ENCODE measurements at regions not wholly inside any gene's neighbourhood (a gene's known extent, or its start where the extent isn't known, plus 50 kb on each side); places are given as distances from the start of the nearest gene placed in this dataset.

- TF ChIP-seq, protein P1, sequence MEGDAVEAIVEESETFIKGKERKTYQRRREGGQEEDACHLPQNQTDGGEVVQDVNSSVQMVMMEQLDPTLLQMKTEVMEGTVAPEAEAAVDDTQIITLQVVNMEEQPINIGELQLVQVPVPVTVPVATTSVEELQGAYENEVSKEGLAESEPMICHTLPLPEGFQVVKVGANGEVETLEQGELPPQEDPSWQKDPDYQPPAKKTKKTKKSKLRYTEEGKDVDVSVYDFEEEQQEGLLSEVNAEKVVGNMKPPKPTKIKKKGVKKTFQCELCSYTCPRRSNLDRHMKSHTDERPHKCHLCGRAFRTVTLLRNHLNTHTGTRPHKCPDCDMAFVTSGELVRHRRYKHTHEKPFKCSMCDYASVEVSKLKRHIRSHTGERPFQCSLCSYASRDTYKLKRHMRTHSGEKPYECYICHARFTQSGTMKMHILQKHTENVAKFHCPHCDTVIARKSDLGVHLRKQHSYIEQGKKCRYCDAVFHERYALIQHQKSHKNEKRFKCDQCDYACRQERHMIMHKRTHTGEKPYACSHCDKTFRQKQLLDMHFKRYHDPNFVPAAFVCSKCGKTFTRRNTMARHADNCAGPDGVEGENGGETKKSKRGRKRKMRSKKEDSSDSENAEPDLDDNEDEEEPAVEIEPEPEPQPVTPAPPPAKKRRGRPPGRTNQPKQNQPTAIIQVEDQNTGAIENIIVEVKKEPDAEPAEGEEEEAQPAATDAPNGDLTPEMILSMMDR (IDR thresholded peaks at IDR 0.05; ENCODE audit: insufficient read depth, low read length, severe bottlenecking), result no peak
- FAIRE-seq, result no peak
- H3K36me3 ChIP-seq (ENCODE audit: control insufficient read depth, insufficient read depth, low read length), result no peaks in the 10 kb centered on the region
- no peaks in the 10 kb centered on the region for H3K27me3 ChIP-seq (ENCODE audit: control insufficient read depth, insufficient read depth, low read length)
- DNase-seq (ENCODE audit: low read depth), result no peak
- no peak overlapping the region for H3K4me3 ChIP-seq (ENCODE audit: low read depth, low read length)
Measured at GRCh38 chr1:90591355-90591969, 125.6 kb downstream of the BARHL2 start.

DNA sequence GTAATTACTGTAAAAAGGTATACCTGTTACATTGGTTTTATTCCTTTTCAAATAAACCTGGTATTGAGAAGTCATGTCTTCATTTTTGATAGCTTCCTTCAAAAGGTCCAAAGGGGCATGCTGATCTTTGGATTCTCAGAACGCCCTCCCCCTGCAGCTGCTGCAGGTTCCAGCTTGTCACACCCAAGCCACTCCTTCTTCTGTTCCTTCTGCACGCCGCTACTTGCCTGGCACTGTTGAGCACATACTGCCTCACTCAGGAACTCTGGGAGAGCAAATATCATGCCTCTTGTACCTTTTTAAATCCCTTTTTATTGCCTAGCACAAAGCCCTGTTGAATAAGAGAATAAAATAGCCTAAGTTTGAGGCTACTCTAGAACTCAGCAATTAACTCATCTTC, 136.9 kb downstream of the BARHL2 start:
- TF ChIP-seq, protein P1 (IDR thresholded peaks at IDR 0.05; ENCODE audit: insufficient read depth, low read length, severe bottlenecking), result no peak
- no peak overlapping the region for H3K4me3 ChIP-seq (ENCODE audit: low read depth, low read length)
- no peaks in the 10 kb centered on the region for H3K27me3 ChIP-seq (ENCODE audit: control insufficient read depth, insufficient read depth, low read length)
- DNase-seq (ENCODE audit: low read depth), result peak; percentile 82
- FAIRE-seq, result no peak
- H3K36me3 ChIP-seq (ENCODE audit: control insufficient read depth, insufficient read depth, low read length), result no peaks in the 10 kb centered on the region

DNA sequence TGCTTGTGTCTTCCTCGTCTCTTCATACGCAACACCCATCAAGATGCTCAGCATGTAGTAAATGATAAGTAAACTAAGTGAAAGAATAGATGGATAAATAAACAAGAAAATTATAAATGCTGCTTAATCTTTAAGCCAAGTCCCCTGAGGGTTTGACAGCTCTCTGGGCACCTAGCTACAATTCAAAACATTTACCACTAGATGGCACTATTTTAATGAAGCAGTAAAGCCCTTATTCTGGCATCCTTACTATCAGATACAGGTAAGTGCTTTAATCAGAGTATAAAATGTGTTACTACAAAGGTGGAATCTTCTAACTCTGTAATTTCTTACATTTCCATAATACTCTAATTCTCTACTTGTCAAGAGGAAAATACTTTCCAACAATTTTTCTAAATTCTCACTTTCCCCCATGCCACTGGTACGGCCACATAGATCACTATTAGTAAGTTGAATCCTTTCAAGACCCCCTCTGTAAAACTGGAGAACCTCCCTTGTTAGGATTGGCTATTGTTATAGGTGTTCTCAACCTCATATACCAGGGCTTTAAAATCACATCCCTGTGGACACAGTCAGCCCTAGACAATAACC, 137.8 kb downstream of the BARHL2 start:
- H3K27me3 ChIP-seq (ENCODE audit: control insufficient read depth, insufficient read depth, low read length), result no peaks in the 10 kb centered on the region
- H3K36me3 ChIP-seq (ENCODE audit: control insufficient read depth, insufficient read depth, low read length), result no peaks in the 10 kb centered on the region
- H3K4me3 ChIP-seq (ENCODE audit: low read depth, low read length), result no peak overlapping the region
- TF ChIP-seq, protein P1 (IDR thresholded peaks at IDR 0.05; ENCODE audit: insufficient read depth, low read length, severe bottlenecking), result peak; percentile 37
- DNase-seq (ENCODE audit: low read depth), result peak; percentile 64
- FAIRE-seq, result no peak

GRCh38 chr1:90574692-90575370, 142.3 kb downstream of the BARHL2 start:
- no peak for DNase-seq (ENCODE audit: low read depth)

DNA sequence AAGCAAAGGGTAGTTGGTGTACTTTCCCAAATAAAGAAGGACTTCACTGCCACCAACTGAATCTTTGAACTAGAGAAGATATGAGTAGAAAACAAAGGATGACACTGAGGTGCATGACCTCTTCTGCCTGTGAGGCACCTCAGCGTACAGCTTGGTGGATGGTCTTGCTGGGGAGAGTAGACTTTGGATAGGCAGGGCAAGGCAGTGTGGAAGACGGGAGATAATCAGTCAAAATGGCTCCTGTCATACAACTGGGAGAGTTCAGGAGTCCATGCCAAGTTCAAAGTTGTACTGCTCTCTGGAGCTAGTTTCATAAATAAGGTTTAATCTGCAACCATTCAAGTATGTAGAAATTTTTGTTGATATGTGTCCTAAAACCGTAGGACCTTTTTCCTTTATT, 143.4 kb downstream of the BARHL2 start:
- no peak for FAIRE-seq

More at GRCh38 chr1:90574692-90575370, 142.3 kb downstream of the BARHL2 start:
- H3K27me3 ChIP-seq (ENCODE audit: control insufficient read depth, insufficient read depth, low read length), result no peaks in the 10 kb centered on the region
- no peak for FAIRE-seq
- no peak overlapping the region for H3K4me3 ChIP-seq (ENCODE audit: low read depth, low read length)
- H3K36me3 ChIP-seq (ENCODE audit: control insufficient read depth, insufficient read depth, low read length), result no peaks in the 10 kb centered on the region
- TF ChIP-seq, protein P1 (IDR thresholded peaks at IDR 0.05; ENCODE audit: insufficient read depth, low read length, severe bottlenecking), result no peak

More for the DNA sequence above, 143.4 kb downstream of the BARHL2 start:
- H3K36me3 ChIP-seq (ENCODE audit: control insufficient read depth, insufficient read depth, low read length), result no peaks in the 10 kb centered on the region
- DNase-seq (ENCODE audit: low read depth), result no peak
- H3K27me3 ChIP-seq (ENCODE audit: control insufficient read depth, insufficient read depth, low read length), result no peaks in the 10 kb centered on the region
- no peak overlapping the region for H3K4me3 ChIP-seq (ENCODE audit: low read depth, low read length)
- TF ChIP-seq, protein P1 (IDR thresholded peaks at IDR 0.05; ENCODE audit: insufficient read depth, low read length, severe bottlenecking), result no peak
